SK-N-MC (cell line): ENCODE measurements at regions not wholly inside any gene's neighbourhood (a gene's known extent, or its start where the extent isn't known, plus 50 kb on each side); places are given as distances from the start of the nearest gene placed in this dataset.
"Not testable (repeated sequence)": the region's sequence is repeated elsewhere in the genome, so short reads cannot be mapped to it uniquely, and the experiment has no call there.

Experiments
- EZH2 ChIP-seq: fragments of 200-600 bp; sonication (generic); IDR thresholded peaks from one replicate; pipeline ENCODE4 v1.6.1; 2017; ENCODE audit warnings: antibody characterized with exemption
- FOXP2 ChIP-seq: optimal IDR thresholded peaks from 2 replicates; pipeline ENCODE3; 2011; ENCODE audit warnings: mild to moderate bottlenecking, moderate library complexity; ENCODE audit not compliant: insufficient read depth; ENCODE audit errors: extremely low read length, control extremely low read depth
- POLR2AphosphoS5 ChIP-seq: IDR thresholded peaks from 2 replicates; pipeline ENCODE4 v1.6.1; 2012; ENCODE audit warnings: mild to moderate bottlenecking, low read depth, low read length, borderline replicate concordance

GRCh38 chr4:49149006-49149975 is 163.2 kb downstream of the CWH43 start:
- TF ChIP-seq POLR2AphosphoS5, EZH2, FOXP2: not testable (repeated sequence)
